ENCODE measurements at regions not wholly inside any gene's neighbourhood (a gene's known extent, or its start where the extent isn't known, plus 50 kb on each side); places are given as distances from the start of the nearest gene placed in this dataset.

GRCh38 chr2:167322795-167323194 lies 434.5 kb downstream of the XIRP2 start:
- TF ChIP-seq, protein P1, sequence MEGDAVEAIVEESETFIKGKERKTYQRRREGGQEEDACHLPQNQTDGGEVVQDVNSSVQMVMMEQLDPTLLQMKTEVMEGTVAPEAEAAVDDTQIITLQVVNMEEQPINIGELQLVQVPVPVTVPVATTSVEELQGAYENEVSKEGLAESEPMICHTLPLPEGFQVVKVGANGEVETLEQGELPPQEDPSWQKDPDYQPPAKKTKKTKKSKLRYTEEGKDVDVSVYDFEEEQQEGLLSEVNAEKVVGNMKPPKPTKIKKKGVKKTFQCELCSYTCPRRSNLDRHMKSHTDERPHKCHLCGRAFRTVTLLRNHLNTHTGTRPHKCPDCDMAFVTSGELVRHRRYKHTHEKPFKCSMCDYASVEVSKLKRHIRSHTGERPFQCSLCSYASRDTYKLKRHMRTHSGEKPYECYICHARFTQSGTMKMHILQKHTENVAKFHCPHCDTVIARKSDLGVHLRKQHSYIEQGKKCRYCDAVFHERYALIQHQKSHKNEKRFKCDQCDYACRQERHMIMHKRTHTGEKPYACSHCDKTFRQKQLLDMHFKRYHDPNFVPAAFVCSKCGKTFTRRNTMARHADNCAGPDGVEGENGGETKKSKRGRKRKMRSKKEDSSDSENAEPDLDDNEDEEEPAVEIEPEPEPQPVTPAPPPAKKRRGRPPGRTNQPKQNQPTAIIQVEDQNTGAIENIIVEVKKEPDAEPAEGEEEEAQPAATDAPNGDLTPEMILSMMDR (IDR thresholded peaks at IDR 0.05) = no peak
- TF ChIP-seq POLR2AphosphoS5 (IDR thresholded peaks at IDR 0.05) = no peak
- TF ChIP-seq POLR2A (IDR thresholded peaks at IDR 0.05) = no peak
